ENCODE measurements at regions not wholly inside any gene's neighbourhood (a gene's known extent, or its start where the extent isn't known, plus 50 kb on each side); places are given as distances from the start of the nearest gene placed in this dataset.
A peak's percentile ranks its signal among the peaks of the same experiment; 100 is the strongest.

GRCh38 chr11:134517621-134518293 is 105.7 kb upstream of the B3GAT1 start:
- no peak for DNase-seq (ENCODE audit: extremely low read depth in 1 of 4, low spot score in 3 of 4)
- no TSS peak for BruUV-seq (replicated peaks)

GRCh38 chr11:134517115-134517514 is 105.1 kb upstream of the B3GAT1 start:
- no peaks in the 10 kb centered on the region for H3K9me1 ChIP-seq (ENCODE audit: control insufficient read depth, insufficient read depth, low read length)
- H3K4me1 ChIP-seq (replicated peaks in 1 of 2; ENCODE audit: control insufficient read depth in 2 of 2, insufficient read depth in 2 of 2, low read length in 2 of 2), result no peaks in the 10 kb centered on the region
- H3K9me3 ChIP-seq (replicated peaks; ENCODE audit: control insufficient read depth, insufficient read depth, low read depth, low read length), result no peaks in the 10 kb centered on the region
- CTCF ChIA-PET (ENCODE audit: low intra/inter-chr PET ratio), result no interaction called here
- no TSS peak for BruUV-seq (replicated peaks)
- no peak overlapping the region for H2AFZ ChIP-seq (ENCODE audit: low read depth, low read length)
- H3K9ac ChIP-seq (ENCODE audit: insufficient read depth in 1 of 2, low read depth in 2 of 2, low read length in 2 of 2), result no peak overlapping the region
- TF ChIP-seq CEBPB (tag; IDR thresholded peaks at IDR 0.05), result peak; percentile 60
- no peak for TF ChIP-seq NFIC (IDR thresholded peaks at IDR 0.05)
- no peak overlapping the region for H3K4me2 ChIP-seq (ENCODE audit: insufficient read depth, low read length)
- H3K4me3 ChIP-seq, result no peak overlapping the region
- in situ Hi-C loops (cut with MboI) (no loop called here), intact Hi-C loops (cut with micrococcal nuclease) (no loop called here)
- H3K79me2 ChIP-seq (ENCODE audit: control insufficient read depth, insufficient read depth, low read length), result no peaks in the 10 kb centered on the region
- no peak for DNase-seq (ENCODE audit: extremely low read depth in 1 of 4, low spot score in 3 of 4)
- ATAC-seq, result no peak
- no peaks in the 10 kb centered on the region; the same call in 1 of the 2 replicates for H4K20me1 ChIP-seq (replicated peaks; ENCODE audit: control insufficient read depth, insufficient read depth, low read length)
- peaks cover 3 to 92% of the 10 kb centered on the region in 2 experiments; a peak in 4 of 5 replicates for H3K27me3 ChIP-seq (ENCODE audit: control insufficient read depth in 2 of 2, insufficient read depth in 2 of 2, low read length in 2 of 2)
- H3K36me3 ChIP-seq (ENCODE audit: control insufficient read depth, insufficient read depth, low read length), result no peaks in the 10 kb centered on the region
- POLR2A ChIA-PET, result interaction anchor here (0.8 kb wide), 2 partner anchors 9 to 314 kb away, joined by 3 to 4 read pairs; no protein-coding TSS in a partner anchor
- no peak overlapping the region for H3K27ac ChIP-seq (ENCODE audit: extremely low read depth, low read depth, low read length)
- 2% methylated on average over 6 of the region's 6 CpGs for WGBS (ENCODE audit: insufficient coverage, low coverage, missing lambda C conversion rate)
- no peak for FAIRE-seq

More at GRCh38 chr11:134517621-134518293, 105.7 kb upstream of the B3GAT1 start:
- Histone ChIP-seq H3K36me3 (ENCODE audit: control insufficient read depth, insufficient read depth, low read length) (no peaks in the 10 kb centered on the region), H3K4me3 (no peak overlapping the region), H2AFZ (ENCODE audit: low read depth, low read length) (no peak overlapping the region), H3K27ac (ENCODE audit: extremely low read depth, low read depth, low read length) (no peak overlapping the region), H3K27me3 (ENCODE audit: control insufficient read depth in 2 of 2, insufficient read depth in 2 of 2, low read length in 2 of 2) (peaks cover 0 to 92% of the 10 kb centered on the region in 2 experiments; a peak in 4 of 5 replicates), H3K4me2 (ENCODE audit: insufficient read depth, low read length) (no peak overlapping the region), H4K20me1 (replicated peaks; ENCODE audit: control insufficient read depth, insufficient read depth, low read length) (no peaks in the 10 kb centered on the region; the same call in 1 of the 2 replicates), H3K4me1 (replicated peaks in 1 of 2; ENCODE audit: control insufficient read depth in 2 of 2, insufficient read depth in 2 of 2, low read length in 2 of 2) (no peaks in the 10 kb centered on the region), H3K9ac (ENCODE audit: insufficient read depth in 1 of 2, low read depth in 2 of 2, low read length in 2 of 2) (no peak overlapping the region), H3K9me3 (replicated peaks; ENCODE audit: control insufficient read depth, insufficient read depth, low read depth, low read length) (no peaks in the 10 kb centered on the region), H3K9me1 (ENCODE audit: control insufficient read depth, insufficient read depth, low read length) (no peaks in the 10 kb centered on the region), H3K79me2 (ENCODE audit: control insufficient read depth, insufficient read depth, low read length) (no peaks in the 10 kb centered on the region)
- intact Hi-C loops (cut with micrococcal nuclease) (no loop called here), in situ Hi-C loops (cut with MboI) (no loop called here)
- FAIRE-seq (no peak), ATAC-seq (no peak)
- ChIA-PET CTCF (ENCODE audit: low intra/inter-chr PET ratio) (no interaction called here), POLR2A (interaction anchor here (0.7 to 0.8 kb wide), 2 partner anchors 234 to 313 kb away, joined by 3 read pairs; no protein-coding TSS in a partner anchor)
- TF ChIP-seq RAD21 (CRISPR knock-in tag; conservative IDR thresholded peaks at IDR 0.05 in 1 of 2, IDR thresholded peaks at IDR 0.05 in 1 of 2), result no peak
- 9% methylated on average over 14 of the region's 14 CpGs for WGBS (ENCODE audit: insufficient coverage, low coverage, missing lambda C conversion rate)
